ENCODE measurements at regions not wholly inside any gene's neighbourhood (a gene's known extent, or its start where the extent isn't known, plus 50 kb on each side); places are given as distances from the start of the nearest gene placed in this dataset.

DNA sequence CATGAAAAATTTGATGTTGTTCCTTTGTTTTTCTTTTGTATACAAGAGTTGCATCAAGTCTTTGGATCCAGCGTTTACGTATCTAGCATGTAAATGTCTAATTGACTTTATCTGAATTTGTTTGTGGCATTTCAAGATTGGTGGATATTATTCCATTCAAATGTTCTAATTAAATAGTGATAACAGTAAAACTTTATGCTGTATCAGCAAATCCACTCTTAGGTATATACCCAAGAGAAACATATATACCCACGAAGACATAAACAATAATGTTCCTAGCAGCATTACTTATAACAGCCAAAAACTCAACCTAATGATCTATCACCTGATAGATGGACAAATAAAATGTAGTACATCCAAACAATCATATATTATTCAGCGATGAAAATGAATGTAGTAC is 579.4 kb upstream of the LRATD1 start:
- TF ChIP-seq ZBTB7A (IDR thresholded peaks at IDR 0.05; ENCODE audit: low read depth) (no peak), TEAD4 (IDR thresholded peaks at IDR 0.05) (no peak), CEBPB (IDR thresholded peaks at IDR 0.05) (no peak), CREB1 (IDR thresholded peaks at IDR 0.05; ENCODE audit: low read depth) (no peak), TAF1 (IDR thresholded peaks at IDR 0.05; ENCODE audit: low read depth) (no peak), FOXM1 (IDR thresholded peaks at IDR 0.05; ENCODE audit: borderline replicate concordance, low read depth) (no peak), EP300 (IDR thresholded peaks at IDR 0.05; ENCODE audit: borderline replicate concordance) (no peak), RAD21 (IDR thresholded peaks at IDR 0.05; ENCODE audit: low read depth) (no peak), EGR1 (IDR thresholded peaks at IDR 0.05) (no peak), YY1 (IDR thresholded peaks at IDR 0.05; ENCODE audit: low read depth) (no peak), TCF12 (IDR thresholded peaks at IDR 0.05; ENCODE audit: low read depth) (no peak), NFIC (IDR thresholded peaks at IDR 0.05) (no peak)
- TF ChIP-seq, protein P1, sequence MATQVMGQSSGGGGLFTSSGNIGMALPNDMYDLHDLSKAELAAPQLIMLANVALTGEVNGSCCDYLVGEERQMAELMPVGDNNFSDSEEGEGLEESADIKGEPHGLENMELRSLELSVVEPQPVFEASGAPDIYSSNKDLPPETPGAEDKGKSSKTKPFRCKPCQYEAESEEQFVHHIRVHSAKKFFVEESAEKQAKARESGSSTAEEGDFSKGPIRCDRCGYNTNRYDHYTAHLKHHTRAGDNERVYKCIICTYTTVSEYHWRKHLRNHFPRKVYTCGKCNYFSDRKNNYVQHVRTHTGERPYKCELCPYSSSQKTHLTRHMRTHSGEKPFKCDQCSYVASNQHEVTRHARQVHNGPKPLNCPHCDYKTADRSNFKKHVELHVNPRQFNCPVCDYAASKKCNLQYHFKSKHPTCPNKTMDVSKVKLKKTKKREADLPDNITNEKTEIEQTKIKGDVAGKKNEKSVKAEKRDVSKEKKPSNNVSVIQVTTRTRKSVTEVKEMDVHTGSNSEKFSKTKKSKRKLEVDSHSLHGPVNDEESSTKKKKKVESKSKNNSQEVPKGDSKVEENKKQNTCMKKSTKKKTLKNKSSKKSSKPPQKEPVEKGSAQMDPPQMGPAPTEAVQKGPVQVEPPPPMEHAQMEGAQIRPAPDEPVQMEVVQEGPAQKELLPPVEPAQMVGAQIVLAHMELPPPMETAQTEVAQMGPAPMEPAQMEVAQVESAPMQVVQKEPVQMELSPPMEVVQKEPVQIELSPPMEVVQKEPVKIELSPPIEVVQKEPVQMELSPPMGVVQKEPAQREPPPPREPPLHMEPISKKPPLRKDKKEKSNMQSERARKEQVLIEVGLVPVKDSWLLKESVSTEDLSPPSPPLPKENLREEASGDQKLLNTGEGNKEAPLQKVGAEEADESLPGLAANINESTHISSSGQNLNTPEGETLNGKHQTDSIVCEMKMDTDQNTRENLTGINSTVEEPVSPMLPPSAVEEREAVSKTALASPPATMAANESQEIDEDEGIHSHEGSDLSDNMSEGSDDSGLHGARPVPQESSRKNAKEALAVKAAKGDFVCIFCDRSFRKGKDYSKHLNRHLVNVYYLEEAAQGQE (IDR thresholded peaks at IDR 0.05; ENCODE audit: low read depth) = no peak
- TF ChIP-seq, protein P2, sequence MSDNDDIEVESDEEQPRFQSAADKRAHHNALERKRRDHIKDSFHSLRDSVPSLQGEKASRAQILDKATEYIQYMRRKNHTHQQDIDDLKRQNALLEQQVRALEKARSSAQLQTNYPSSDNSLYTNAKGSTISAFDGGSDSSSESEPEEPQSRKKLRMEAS (IDR thresholded peaks at IDR 0.05) = no peak
- TF ChIP-seq, protein P3, sequence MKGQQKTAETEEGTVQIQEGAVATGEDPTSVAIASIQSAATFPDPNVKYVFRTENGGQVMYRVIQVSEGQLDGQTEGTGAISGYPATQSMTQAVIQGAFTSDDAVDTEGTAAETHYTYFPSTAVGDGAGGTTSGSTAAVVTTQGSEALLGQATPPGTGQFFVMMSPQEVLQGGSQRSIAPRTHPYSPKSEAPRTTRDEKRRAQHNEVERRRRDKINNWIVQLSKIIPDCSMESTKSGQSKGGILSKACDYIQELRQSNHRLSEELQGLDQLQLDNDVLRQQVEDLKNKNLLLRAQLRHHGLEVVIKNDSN (IDR thresholded peaks at IDR 0.05) = no peak

DNA sequence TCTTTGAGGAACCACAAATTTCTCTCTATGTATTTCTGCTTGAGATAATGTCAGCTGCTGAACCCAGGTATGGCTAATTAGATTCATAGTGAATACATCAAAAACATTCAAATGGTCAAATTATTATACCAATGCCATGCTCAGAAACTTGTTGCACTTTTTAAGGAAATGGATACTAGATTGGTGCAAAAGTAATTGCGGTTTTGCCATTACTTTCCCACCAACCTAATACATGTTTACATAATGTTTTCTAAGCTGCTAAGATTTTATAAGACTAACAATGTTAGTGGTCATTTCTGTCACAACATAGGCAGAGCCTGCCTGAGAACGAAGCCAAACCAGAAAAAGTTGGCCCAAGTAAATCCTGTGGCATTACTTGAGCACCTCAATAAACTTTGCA is 568.2 kb upstream of the LRATD1 start:
- no peak for TF ChIP-seq TEAD4 (IDR thresholded peaks at IDR 0.05)
- no peak for TF ChIP-seq CEBPB (IDR thresholded peaks at IDR 0.05)
- no peak for TF ChIP-seq EP300 (IDR thresholded peaks at IDR 0.05; ENCODE audit: borderline replicate concordance)
- no peak for TF ChIP-seq RAD21 (IDR thresholded peaks at IDR 0.05; ENCODE audit: low read depth)
- no peak for TF ChIP-seq FOXM1 (IDR thresholded peaks at IDR 0.05; ENCODE audit: borderline replicate concordance, low read depth)
- no peak for TF ChIP-seq EGR1 (IDR thresholded peaks at IDR 0.05)
- TF ChIP-seq YY1 (IDR thresholded peaks at IDR 0.05; ENCODE audit: low read depth) = no peak
- TF ChIP-seq ZBTB7A (IDR thresholded peaks at IDR 0.05; ENCODE audit: low read depth) = no peak
- no peak for TF ChIP-seq TAF1 (IDR thresholded peaks at IDR 0.05; ENCODE audit: low read depth)
- TF ChIP-seq, protein P3 (IDR thresholded peaks at IDR 0.05) = no peak

DNA sequence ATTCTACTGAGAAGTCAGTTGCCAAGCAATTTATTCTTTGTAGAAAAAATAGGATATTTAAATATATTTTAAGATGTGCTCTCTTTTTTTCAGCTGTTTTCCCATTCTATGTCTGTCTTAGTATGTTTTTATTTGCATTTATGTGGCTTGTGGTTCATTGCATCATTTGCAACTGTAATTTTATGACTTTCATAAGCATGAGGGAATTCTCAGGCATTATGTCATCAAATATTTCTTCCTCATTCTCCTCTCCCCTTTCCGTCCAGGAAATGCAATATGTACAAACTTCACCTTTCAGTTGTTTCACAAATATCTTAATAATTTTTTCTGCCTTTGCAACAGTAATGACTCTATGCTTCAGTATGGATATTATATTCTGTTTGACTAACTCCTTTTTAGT is 560.2 kb upstream of the LRATD1 start:
- TF ChIP-seq RAD21 (IDR thresholded peaks at IDR 0.05; ENCODE audit: low read depth) = no peak
- TF ChIP-seq YY1 (IDR thresholded peaks at IDR 0.05; ENCODE audit: low read depth) = no peak
- no peak for TF ChIP-seq TCF12 (IDR thresholded peaks at IDR 0.05; ENCODE audit: low read depth)

DNA sequence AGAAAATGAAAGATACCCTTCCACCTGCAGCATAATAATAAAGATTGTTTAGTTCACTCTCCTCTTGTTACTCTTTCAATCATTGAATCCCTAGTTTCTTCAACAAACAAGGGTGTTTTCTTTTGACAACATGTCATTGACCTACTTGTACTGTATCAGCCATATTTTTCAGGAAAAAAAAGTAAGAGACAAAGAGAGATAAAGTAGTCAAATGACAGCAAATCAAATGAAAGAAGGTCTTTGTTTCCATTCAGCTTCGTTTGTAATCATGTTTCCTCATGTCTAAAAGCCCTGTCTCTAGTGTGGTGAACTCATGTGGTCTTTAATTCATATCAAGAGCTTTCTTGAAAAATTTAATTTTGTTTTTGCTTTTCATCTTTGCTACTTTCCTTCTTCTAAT is 557.8 kb upstream of the LRATD1 start:
- TF ChIP-seq, protein P2 (IDR thresholded peaks at IDR 0.05) = no peak
- no peak for TF ChIP-seq CREB1 (IDR thresholded peaks at IDR 0.05; ENCODE audit: low read depth)
- TF ChIP-seq FOXM1 (IDR thresholded peaks at IDR 0.05; ENCODE audit: borderline replicate concordance, low read depth) = no peak
- TF ChIP-seq NFIC (IDR thresholded peaks at IDR 0.05) = no peak
- TF ChIP-seq, protein P3 (IDR thresholded peaks at IDR 0.05) = no peak
- TF ChIP-seq RAD21 (IDR thresholded peaks at IDR 0.05; ENCODE audit: low read depth) = no peak
- TF ChIP-seq TCF12 (IDR thresholded peaks at IDR 0.05; ENCODE audit: low read depth) = no peak
- TF ChIP-seq TAF1 (IDR thresholded peaks at IDR 0.05; ENCODE audit: low read depth) = no peak
- TF ChIP-seq ZBTB7A (IDR thresholded peaks at IDR 0.05; ENCODE audit: low read depth) = no peak
- no peak for TF ChIP-seq EP300 (IDR thresholded peaks at IDR 0.05; ENCODE audit: borderline replicate concordance)
- TF ChIP-seq TEAD4 (IDR thresholded peaks at IDR 0.05) = no peak
- no peak for TF ChIP-seq YY1 (IDR thresholded peaks at IDR 0.05; ENCODE audit: low read depth)
- TF ChIP-seq, protein P1 (IDR thresholded peaks at IDR 0.05; ENCODE audit: low read depth) = no peak
- TF ChIP-seq CEBPB (IDR thresholded peaks at IDR 0.05) = no peak
- no peak for TF ChIP-seq EGR1 (IDR thresholded peaks at IDR 0.05)

DNA sequence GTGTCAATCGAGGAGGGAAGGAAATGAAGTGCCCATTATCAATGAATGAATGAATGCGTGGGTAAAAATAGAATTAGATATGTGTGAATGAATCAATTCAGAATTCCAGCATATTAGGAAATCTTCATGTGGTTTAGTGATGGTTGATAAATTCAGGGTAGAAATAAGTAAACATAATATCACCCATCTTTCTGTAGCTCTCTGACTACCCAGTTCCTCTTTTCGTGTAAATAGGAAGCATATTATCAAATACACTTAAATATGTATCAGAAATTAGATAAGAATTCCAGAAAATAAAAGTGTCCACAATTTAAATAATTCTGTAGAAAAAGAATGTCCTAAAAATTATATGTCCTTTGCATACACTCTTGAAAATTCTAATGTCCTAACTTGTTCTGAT is 552.9 kb upstream of the LRATD1 start:
- TF ChIP-seq EP300 (IDR thresholded peaks at IDR 0.05; ENCODE audit: borderline replicate concordance) (no peak), NFIC (IDR thresholded peaks at IDR 0.05) (no peak), TCF12 (IDR thresholded peaks at IDR 0.05; ENCODE audit: low read depth) (no peak), TAF1 (IDR thresholded peaks at IDR 0.05; ENCODE audit: low read depth) (no peak), CEBPB (IDR thresholded peaks at IDR 0.05) (no peak), FOXM1 (IDR thresholded peaks at IDR 0.05; ENCODE audit: borderline replicate concordance, low read depth) (no peak), EGR1 (IDR thresholded peaks at IDR 0.05) (no peak), RAD21 (IDR thresholded peaks at IDR 0.05; ENCODE audit: low read depth) (no peak), ZBTB7A (IDR thresholded peaks at IDR 0.05; ENCODE audit: low read depth) (no peak), YY1 (IDR thresholded peaks at IDR 0.05; ENCODE audit: low read depth) (no peak), TEAD4 (IDR thresholded peaks at IDR 0.05) (no peak), CREB1 (IDR thresholded peaks at IDR 0.05; ENCODE audit: low read depth) (no peak)
- TF ChIP-seq, protein P1 (IDR thresholded peaks at IDR 0.05; ENCODE audit: low read depth) = no peak
- TF ChIP-seq, protein P3 (IDR thresholded peaks at IDR 0.05) = no peak
- TF ChIP-seq, protein P2 (IDR thresholded peaks at IDR 0.05) = no peak

Data from Ishikawa (cell line).